B cell (primary cell): ENCODE measurements at regions not wholly inside any gene's neighbourhood (a gene's known extent, or its start where the extent isn't known, plus 50 kb on each side); places are given as distances from the start of the nearest gene placed in this dataset.

Experiments
- ATAC-seq: fragments of 200-7000 bp; cut with Tn5 transposase; one replicate; pipeline ENCODE4 v1.10.0; 2021; ENCODE audit warnings: low read depth, mild to moderate bottlenecking, moderate number of reproducible peaks, moderate library complexity
- CTCF ChIA-PET: fragments of 350-600 bp; sonication (Branson Sonifier 250); formaldehyde crosslinking; loops from one replicate; lab custom pipeline; 2021; ENCODE audit warnings: antibody characterized with exemption, inconsistent platforms; lab: Charles Lee
- POLR2A ChIA-PET: fragments of 350-600 bp; sonication (Branson Sonifier 250); formaldehyde crosslinking; loops from one replicate; lab custom pipeline; 2021; ENCODE audit warnings: antibody characterized with exemption; lab: Charles Lee
- DNase-seq: peaks from one replicate; pipeline ENCODE4 v3.0.0; 2013
- H2AFZ ChIP-seq: 2 replicates; pipeline ENCODE4 v1.6.1; 2012; ENCODE audit warnings: mild to moderate bottlenecking, low read depth, low read length; ENCODE audit not compliant: insufficient read depth, poor library complexity, severe bottlenecking
- H3K27ac ChIP-seq, 2 donors: 1 replicate in 1 of 2; 2 replicates in 1 of 2; pipeline ENCODE4 v1.5.1; 2012 to 2013; ENCODE audit warnings: low read length in 2 of 2, mild to moderate bottlenecking in 2 of 2, moderate library complexity in 1 of 2
- H3K27me3 ChIP-seq, 4 experiments: fragments of 200-600 bp in 1 of 4; sonication (generic) in 1 of 4; replicated peaks in 1 of 4; 1 replicate in 2 of 4; 2 replicates in 2 of 4; pipeline versions ENCODE4 v1.6.1 to v1.7.0; 2013 to 2016; ENCODE audit warnings: low read length in 3 of 4, mild to moderate bottlenecking in 2 of 4, mixed read lengths in 1 of 4, moderate library complexity in 1 of 4; ENCODE audit not compliant: insufficient read depth in 4 of 4, control insufficient read depth in 3 of 4; ENCODE audit errors: control extremely low read depth in 1 of 4
- H3K36me3 ChIP-seq, 2 experiments: replicated peaks in 1 of 2; 1 replicate in 1 of 2; 2 replicates in 1 of 2; pipeline versions ENCODE4 v1.6.1 to v1.7.1; 2013; ENCODE audit warnings: low read length in 1 of 2; ENCODE audit not compliant: insufficient read depth in 2 of 2, control insufficient read depth in 1 of 2; ENCODE audit errors: control extremely low read depth in 1 of 2, extremely low read depth in 1 of 2
- H3K4me1 ChIP-seq, 2 donors: fragments of 200-600 bp in 1 of 2; sonication (generic) in 1 of 2; 1 replicate in 1 of 2; 2 replicates in 1 of 2; pipeline versions ENCODE4 v1.5.1 to v1.6.1; 2013 to 2017; ENCODE audit warnings: low read length in 2 of 2; ENCODE audit not compliant: control insufficient read depth in 2 of 2, insufficient read depth in 2 of 2
- H3K4me2 ChIP-seq: replicated peaks from 2 replicates; pipeline ENCODE3; 2012; ENCODE audit warnings: mild to moderate bottlenecking, low read depth, low read length; ENCODE audit not compliant: poor library complexity, severe bottlenecking
- H3K4me3 ChIP-seq, 5 experiments: fragments of 200-600 bp in 1 of 5; sonication (generic) in 1 of 5; 1 replicate in 3 of 5; 2 replicates in 2 of 5; pipeline versions ENCODE4 v1.5.1 to v1.7.0; 2011 to 2016; ENCODE audit warnings: low read length in 4 of 5, mild to moderate bottlenecking in 4 of 5, low read depth in 2 of 5, control low read depth in 1 of 5, moderate library complexity in 1 of 5; ENCODE audit not compliant: insufficient read depth in 1 of 5; ENCODE audit errors: control extremely low read depth in 1 of 5, extremely low read depth in 1 of 5
- H3K79me2 ChIP-seq: fragments of 200-600 bp; sonication (generic); one replicate; pipeline ENCODE4 v1.6.0; 2016; ENCODE audit warnings: low read length; ENCODE audit not compliant: control insufficient read depth, insufficient read depth
- H3K9ac ChIP-seq: fragments of 200-600 bp; sonication (generic); 2 replicates; pipeline ENCODE4 v1.6.1; 2017; ENCODE audit warnings: mild to moderate bottlenecking, low read length, moderate library complexity
- H3K9me3 ChIP-seq, 3 donors: one replicate each; pipeline versions ENCODE4 v1.6.1 to v1.7.1; 2013; ENCODE audit warnings: low read length in 2 of 3; ENCODE audit not compliant: control insufficient read depth in 2 of 3, insufficient read depth in 1 of 3; ENCODE audit errors: control extremely low read depth in 1 of 3
- H4K20me1 ChIP-seq: 2 replicates; pipeline ENCODE4 v1.6.0; 2012; ENCODE audit warnings: mild to moderate bottlenecking, low read length; ENCODE audit not compliant: insufficient read depth, control insufficient read depth, poor library complexity, severe bottlenecking
- H3K27ac Mint-ChIP-seq: one replicate; pipeline ENCODE4 v1.8.0; 2021; ENCODE audit warnings: mixed read lengths
- H3K27me3 Mint-ChIP-seq: one replicate; pipeline ENCODE4 v1.8.0; 2021; ENCODE audit warnings: mixed read lengths
- H3K4me1 Mint-ChIP-seq: one replicate; pipeline ENCODE4 v1.8.0; 2021; ENCODE audit warnings: mixed read lengths
- H3K4me3 Mint-ChIP-seq: one replicate; pipeline ENCODE4 v1.8.0; 2021; ENCODE audit warnings: mixed read lengths
- H3K9me3 Mint-ChIP-seq: one replicate; pipeline ENCODE4 v1.8.0; 2022; ENCODE audit warnings: mixed read lengths; ENCODE audit not compliant: insufficient read depth
- EZH2 ChIP-seq: IDR thresholded peaks from 2 replicates; pipeline ENCODE4 v1.6.1; 2012; ENCODE audit warnings: borderline replicate concordance, low read depth, mild to moderate bottlenecking, moderate library complexity, low read length; ENCODE audit not compliant: insufficient read depth, poor library complexity, severe bottlenecking
- WGBS: methylation state at CpG from one replicate; pipeline ENCODE4 v1.1.5; 2013; ENCODE audit warnings: missing lambda C conversion rate; ENCODE audit not compliant: insufficient coverage; 5-methylcytosine and 5-hydroxymethylcytosine counted together
- intact Hi-C: fragments of 100-400 bp; cut with micrococcal nuclease; formaldehyde crosslinking; loops from one replicate; pipeline ENCODE4 v1.10.0; 2022
- TF ChIP-seq, protein P1 (sequence below): fragments of 200-600 bp; IDR thresholded peaks from one replicate; pipeline ENCODE4 v1.8.0; 2022; ENCODE audit warnings: antibody characterized with exemption, mild to moderate bottlenecking

DNA sequence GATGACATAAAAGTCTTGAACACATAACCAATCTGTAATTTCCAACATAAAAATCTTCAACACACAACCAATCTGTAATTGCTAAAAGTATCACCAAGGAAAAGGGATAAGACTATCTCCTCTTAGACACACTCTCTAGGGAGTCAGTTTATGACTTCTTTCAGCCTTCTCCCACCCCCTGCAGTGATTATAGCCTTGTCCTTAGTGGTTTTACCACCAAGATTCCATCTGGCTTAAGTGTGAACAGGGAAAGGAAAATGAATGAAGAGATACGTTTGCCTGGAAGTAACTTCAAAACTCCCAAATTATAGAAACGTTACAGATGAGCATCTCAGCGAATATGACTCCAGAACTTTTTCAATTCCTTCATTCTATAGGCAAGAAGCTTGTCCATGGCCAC is 136.2 kb upstream of the RASSF8 start:
- H3K4me1 ChIP-seq, result no peaks in the 10 kb centered on the region
- TF ChIP-seq, protein P1, sequence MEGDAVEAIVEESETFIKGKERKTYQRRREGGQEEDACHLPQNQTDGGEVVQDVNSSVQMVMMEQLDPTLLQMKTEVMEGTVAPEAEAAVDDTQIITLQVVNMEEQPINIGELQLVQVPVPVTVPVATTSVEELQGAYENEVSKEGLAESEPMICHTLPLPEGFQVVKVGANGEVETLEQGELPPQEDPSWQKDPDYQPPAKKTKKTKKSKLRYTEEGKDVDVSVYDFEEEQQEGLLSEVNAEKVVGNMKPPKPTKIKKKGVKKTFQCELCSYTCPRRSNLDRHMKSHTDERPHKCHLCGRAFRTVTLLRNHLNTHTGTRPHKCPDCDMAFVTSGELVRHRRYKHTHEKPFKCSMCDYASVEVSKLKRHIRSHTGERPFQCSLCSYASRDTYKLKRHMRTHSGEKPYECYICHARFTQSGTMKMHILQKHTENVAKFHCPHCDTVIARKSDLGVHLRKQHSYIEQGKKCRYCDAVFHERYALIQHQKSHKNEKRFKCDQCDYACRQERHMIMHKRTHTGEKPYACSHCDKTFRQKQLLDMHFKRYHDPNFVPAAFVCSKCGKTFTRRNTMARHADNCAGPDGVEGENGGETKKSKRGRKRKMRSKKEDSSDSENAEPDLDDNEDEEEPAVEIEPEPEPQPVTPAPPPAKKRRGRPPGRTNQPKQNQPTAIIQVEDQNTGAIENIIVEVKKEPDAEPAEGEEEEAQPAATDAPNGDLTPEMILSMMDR, result no peak
- no peak for TF ChIP-seq EZH2
- intact Hi-C loops, result no loop called here
- POLR2A ChIA-PET, result no interaction called here
- Mint-ChIP-seq H3K4me3 (no peak overlapping the region), H3K27me3 (peaks cover 8% of the 10 kb centered on the region), H3K9me3 (no peaks in the 10 kb centered on the region), H3K27ac (no peak overlapping the region), H3K4me1 (no peaks in the 10 kb centered on the region)
- no peaks in the 10 kb centered on the region for H3K27me3 ChIP-seq
- no peak overlapping the region for H2AFZ ChIP-seq
- no peak for DNase-seq
- H3K4me2 ChIP-seq, result no peak overlapping the region
- no peak overlapping the region for H3K27ac ChIP-seq
- H3K9ac ChIP-seq, result no peak overlapping the region
- H3K4me3 ChIP-seq, result no peak overlapping the region
- WGBS, result no CpG with 5 or more reads among the region's 3 CpGs
- H4K20me1 ChIP-seq, result no peaks in the 10 kb centered on the region
- no peaks in the 10 kb centered on the region for H3K36me3 ChIP-seq
- no peaks in the 10 kb centered on the region for H3K9me3 ChIP-seq
- CTCF ChIA-PET, result no interaction called here
- H3K79me2 ChIP-seq, result no peaks in the 10 kb centered on the region
- ATAC-seq, result no peak

DNA sequence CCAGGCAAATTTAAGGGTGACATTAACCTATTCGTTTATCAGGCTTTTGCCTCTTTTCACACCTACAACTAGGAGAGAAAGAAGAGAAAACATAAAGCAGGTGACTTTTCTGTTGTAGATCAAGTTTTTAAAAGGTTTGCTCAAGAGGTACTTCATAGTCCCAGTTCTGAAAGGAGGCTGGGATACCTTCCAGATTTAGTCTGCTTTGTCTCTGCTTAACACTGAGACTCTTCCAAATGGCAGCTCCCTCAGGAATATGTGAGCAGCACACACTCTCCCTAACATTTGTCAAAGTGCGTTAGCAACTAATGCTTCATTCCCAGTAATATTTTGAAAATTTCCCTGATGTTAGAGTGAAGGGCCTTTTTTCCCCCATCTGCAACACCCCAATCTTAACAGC is 133.7 kb upstream of the RASSF8 start:
- CTCF ChIA-PET, result no interaction called here
- intact Hi-C loops, result no loop called here
- no peaks in the 10 kb centered on the region for H3K4me1 Mint-ChIP-seq
- H3K9me3 Mint-ChIP-seq, result no peaks in the 10 kb centered on the region
- peaks cover 8% of the 10 kb centered on the region for H3K27me3 Mint-ChIP-seq
- H3K4me3 Mint-ChIP-seq, result no peak overlapping the region
- ATAC-seq (no peak), DNase-seq (no peak)
- POLR2A ChIA-PET, result no interaction called here
- TF ChIP-seq, protein P1, result no peak
- TF ChIP-seq EZH2, result no peak
- no peaks in the 10 kb centered on the region for H3K27me3 ChIP-seq
- no peak overlapping the region for H2AFZ ChIP-seq
- H3K36me3 ChIP-seq, result no peaks in the 10 kb centered on the region
- H3K4me3 ChIP-seq, result no peak overlapping the region
- H3K4me1 ChIP-seq, result no peaks in the 10 kb centered on the region
- no peaks in the 10 kb centered on the region for H4K20me1 ChIP-seq
- no peak overlapping the region for H3K27ac ChIP-seq
- no peaks in the 10 kb centered on the region for H3K79me2 ChIP-seq
- H3K4me2 ChIP-seq, result no peak overlapping the region
- no peaks in the 10 kb centered on the region for H3K9me3 ChIP-seq
- no peak overlapping the region for H3K27ac Mint-ChIP-seq
- no peak overlapping the region for H3K9ac ChIP-seq
- no CpG with 5 or more reads among the region's 2 CpGs for WGBS
